ENCODE measurements at regions not wholly inside any gene's neighbourhood (a gene's known extent, or its start where the extent isn't known, plus 50 kb on each side); places are given as distances from the start of the nearest gene placed in this dataset.
"Not testable (repeated sequence)": the region's sequence is repeated elsewhere in the genome, so short reads cannot be mapped to it uniquely, and the experiment has no call there.

GRCh38 chr9:106728860-106729259, 134.1 kb upstream of the ZNF462 start:
- DNase-seq, result no peak

GRCh38 chr9:106731910-106732309, 131.1 kb upstream of the ZNF462 start:
- peak; percentile 52 for DNase-seq

GRCh38 chr9:106733828-106734380, 129.1 kb upstream of the ZNF462 start:
- no peak for DNase-seq

- DNase-seq, result no peak
These were observed 125.5 kb upstream of the ZNF462 start for GRCh38 chr9:106737516-106737915.

GRCh38 chr9:106738109-106738508, 124.9 kb upstream of the ZNF462 start:
- no peak for DNase-seq

- no peak for DNase-seq
These were observed 117.5 kb upstream of the ZNF462 start for GRCh38 chr9:106745457-106745856.

- no peak for DNase-seq
These were observed 117.1 kb upstream of the ZNF462 start for GRCh38 chr9:106745876-106746275.

GRCh38 chr9:106751681-106752080, 111.3 kb upstream of the ZNF462 start:
- no peak for DNase-seq

- DNase-seq, result no peak
These were observed 110.4 kb upstream of the ZNF462 start for GRCh38 chr9:106752581-106752980.

GRCh38 chr9:106753155-106753671, 109.8 kb upstream of the ZNF462 start:
- no peak for DNase-seq

- no peak for DNase-seq
These were observed 107.2 kb upstream of the ZNF462 start for GRCh38 chr9:106755736-106756135.

- DNase-seq, result no peak
These were observed 105.5 kb upstream of the ZNF462 start for GRCh38 chr9:106757514-106757913.

GRCh38 chr9:106758911-106759310, 104.1 kb upstream of the ZNF462 start:
- DNase-seq, result no peak

- no peak for DNase-seq
These were observed 101.5 kb upstream of the ZNF462 start for GRCh38 chr9:106761493-106761892.

- DNase-seq, result no peak
These were observed 96.3 kb upstream of the ZNF462 start for GRCh38 chr9:106766616-106767015.

GRCh38 chr9:106769331-106769730, 93.6 kb upstream of the ZNF462 start:
- DNase-seq, result no peak

GRCh38 chr9:106771608-106772007, 91.4 kb upstream of the ZNF462 start:
- DNase-seq, result no peak

GRCh38 chr9:106772523-106773290, 90.3 kb upstream of the ZNF462 start:
- DNase-seq, result no peak

- no peak for DNase-seq
These were observed 89.2 kb upstream of the ZNF462 start for GRCh38 chr9:106773750-106774149.

GRCh38 chr9:106775960-106776359, 87.0 kb upstream of the ZNF462 start:
- DNase-seq, result no peak

GRCh38 chr9:106779796-106780195, 83.2 kb upstream of the ZNF462 start:
- DNase-seq, result no peak

- DNase-seq, result no peak
These were observed 79.8 kb upstream of the ZNF462 start for GRCh38 chr9:106783121-106783520.

GRCh38 chr9:106784076-106784475, 78.9 kb upstream of the ZNF462 start:
- no peak for DNase-seq

- DNase-seq, result no peak
These were observed 77.8 kb upstream of the ZNF462 start for GRCh38 chr9:106785200-106785599.

- not testable (repeated sequence) for DNase-seq
These were observed 74.9 kb upstream of the ZNF462 start for GRCh38 chr9:106788021-106788420.
